H9 (cell line): ENCODE measurements at regions not wholly inside any gene's neighbourhood (a gene's known extent, or its start where the extent isn't known, plus 50 kb on each side); places are given as distances from the start of the nearest gene placed in this dataset.

ENCODE experiments used
- DNase-seq: peaks from one replicate; pipeline ENCODE4 v3.0.0-alpha.2; 2017
- H2AFZ ChIP-seq: one replicate; pipeline ENCODE4 v1.6.1; 2013; ENCODE audit warnings: mild to moderate bottlenecking, low read length, control low read depth, moderate library complexity
- H2AK5ac ChIP-seq: 2 replicates; pipeline ENCODE4 v1.6.1; 2013; ENCODE audit warnings: low read length, control low read depth, mixed read lengths; ENCODE audit not compliant: insufficient read length
- H2BK120ac ChIP-seq: one replicate; pipeline ENCODE4 v1.6.1; 2013; ENCODE audit warnings: low read depth, mild to moderate bottlenecking, low read length, control low read depth, inconsistent platforms; ENCODE audit not compliant: poor library complexity, severe bottlenecking
- H2BK12ac ChIP-seq: 2 replicates; pipeline ENCODE4 v1.6.1; 2013; ENCODE audit warnings: low read length, control low read depth, mixed read lengths, low read depth; ENCODE audit not compliant: insufficient read length
- H2BK15ac ChIP-seq: 2 replicates; pipeline ENCODE4 v1.6.1; 2013; ENCODE audit warnings: low read depth, low read length, control low read depth
- H2BK20ac ChIP-seq: one replicate; pipeline ENCODE4 v1.6.1; 2013; ENCODE audit warnings: low read depth, mild to moderate bottlenecking, low read length, control low read depth, inconsistent platforms; ENCODE audit not compliant: poor library complexity, severe bottlenecking
- H2BK5ac ChIP-seq: 2 replicates; pipeline ENCODE4 v1.6.1; 2013; ENCODE audit warnings: low read length, control low read depth, mixed read lengths; ENCODE audit not compliant: insufficient read length
- H3K14ac ChIP-seq: 2 replicates; pipeline ENCODE4 v1.6.1; 2013; ENCODE audit warnings: low read length, control low read depth; ENCODE audit not compliant: insufficient read depth
- H3K18ac ChIP-seq: 2 replicates; pipeline ENCODE4 v1.6.1; 2013; ENCODE audit warnings: low read depth, mild to moderate bottlenecking, mixed read lengths, low read length, control low read depth; ENCODE audit not compliant: insufficient read length
- H3K23ac ChIP-seq: 2 replicates; pipeline ENCODE4 v1.6.1; 2013; ENCODE audit warnings: low read length, control low read depth, mixed read lengths, low read depth; ENCODE audit not compliant: insufficient read length
- H3K23me2 ChIP-seq: 2 replicates; pipeline ENCODE4 v1.6.1; 2013; ENCODE audit warnings: low read depth, mild to moderate bottlenecking, mixed read lengths, low read length, control low read depth; ENCODE audit not compliant: insufficient read length, poor library complexity, severe bottlenecking
- H3K27ac ChIP-seq: 2 replicates; pipeline ENCODE4 v1.5.1; 2013; ENCODE audit warnings: low read length, control low read depth, mixed read lengths, low read depth; ENCODE audit not compliant: insufficient read length
- H3K27me3 ChIP-seq: 2 replicates; pipeline ENCODE4 v1.6.1; 2013; ENCODE audit warnings: low read length, control low read depth, inconsistent platforms; ENCODE audit not compliant: insufficient read depth
- H3K4ac ChIP-seq: 2 replicates; pipeline ENCODE4 v1.6.1; 2013; ENCODE audit warnings: low read depth, mild to moderate bottlenecking, control low read depth, inconsistent platforms, low read length, moderate library complexity
- H3K4me1 ChIP-seq: 2 replicates; pipeline ENCODE4 v1.6.1; 2013; ENCODE audit warnings: low read length, control low read depth, inconsistent platforms; ENCODE audit not compliant: insufficient read depth
- H3K4me2 ChIP-seq: 2 replicates; pipeline ENCODE4 v1.6.1; 2013; ENCODE audit warnings: low read length, control low read depth, mixed read lengths; ENCODE audit not compliant: insufficient read length, insufficient read depth
- H3K56ac ChIP-seq: 2 replicates; pipeline ENCODE4 v1.6.1; 2013; ENCODE audit warnings: low read depth, mild to moderate bottlenecking, mixed read lengths, low read length, control low read depth; ENCODE audit not compliant: insufficient read length
- H3K79me1 ChIP-seq: 2 replicates; pipeline ENCODE4 v1.6.1; 2013; ENCODE audit warnings: low read depth, mild to moderate bottlenecking, moderate library complexity, low read length, control low read depth, inconsistent platforms; ENCODE audit not compliant: insufficient read depth, poor library complexity, severe bottlenecking
- H3K79me2 ChIP-seq: 2 replicates; pipeline ENCODE4 v1.6.1; 2013; ENCODE audit warnings: low read length, control low read depth, inconsistent platforms; ENCODE audit not compliant: insufficient read depth
- H3K9ac ChIP-seq: 2 replicates; pipeline ENCODE4 v1.6.1; 2013; ENCODE audit warnings: low read length, control low read depth, mixed read lengths; ENCODE audit not compliant: insufficient read length; ENCODE audit errors: extremely low read depth
- H3K9me3 ChIP-seq: one replicate; pipeline ENCODE4 v1.6.1; 2013; ENCODE audit warnings: low read depth, low read length, inconsistent platforms; ENCODE audit not compliant: control insufficient read depth
- H3T11ph ChIP-seq: one replicate; pipeline ENCODE4 v1.6.1; 2013; ENCODE audit warnings: mild to moderate bottlenecking, low read length, control low read depth, inconsistent platforms
- H4K20me1 ChIP-seq: one replicate; pipeline ENCODE4 v1.6.1; 2013; ENCODE audit not compliant: control insufficient read depth, insufficient read length, insufficient read depth
- H4K5ac ChIP-seq: 2 replicates; pipeline ENCODE4 v1.6.1; 2013; ENCODE audit warnings: low read depth, mild to moderate bottlenecking, mixed read lengths, low read length, control low read depth; ENCODE audit not compliant: insufficient read length
- H4K8ac ChIP-seq: replicated peaks from 2 replicates; pipeline ENCODE4 v1.6.1; 2013; ENCODE audit warnings: low read length, control low read depth, mixed read lengths, low read depth; ENCODE audit not compliant: insufficient read length
- H4K91ac ChIP-seq: 2 replicates; pipeline ENCODE4 v1.6.1; 2013; ENCODE audit warnings: low read depth, mild to moderate bottlenecking, moderate library complexity, mixed read lengths, low read length, control low read depth; ENCODE audit not compliant: insufficient read length
- H3K27ac Mint-ChIP-seq, 3 experiments: 2 replicates in 2 of 3; 3 replicates in 1 of 3; pipeline ENCODE4 v1.8.0; 2020 to 2021; ENCODE audit warnings: mixed read lengths in 3 of 3, mild to moderate bottlenecking in 1 of 3, moderate library complexity in 1 of 3
- H3K27me3 Mint-ChIP-seq: 2 replicates; pipeline ENCODE4 v1.8.0; 2021; ENCODE audit warnings: low read depth, mild to moderate bottlenecking, moderate library complexity, mixed read lengths
- H3K36me3 Mint-ChIP-seq, 3 experiments: 2 replicates in 2 of 3; 3 replicates in 1 of 3; pipeline ENCODE4 v1.8.0; 2020 to 2021; ENCODE audit warnings: low read depth in 3 of 3, mixed read lengths in 3 of 3; ENCODE audit not compliant: insufficient read depth in 1 of 3
- H3K4me1 Mint-ChIP-seq, 2 experiments: 2 replicates each; pipeline ENCODE4 v1.8.0; 2020; ENCODE audit warnings: mixed read lengths in 2 of 2
- H3K4me3 Mint-ChIP-seq, 2 experiments: 2 replicates in 1 of 2; 3 replicates in 1 of 2; pipeline ENCODE4 v1.8.0; 2020 to 2021; ENCODE audit warnings: mild to moderate bottlenecking in 2 of 2, mixed read lengths in 2 of 2, moderate library complexity in 1 of 2
- H3K9me3 Mint-ChIP-seq, 2 experiments: 2 replicates in 1 of 2; 3 replicates in 1 of 2; pipeline ENCODE4 v1.8.0; 2020; ENCODE audit warnings: mild to moderate bottlenecking in 2 of 2, mixed read lengths in 2 of 2, moderate library complexity in 1 of 2
- WGBS: extraction: QIAGEN DNeasy Blood & Tissue Kit; methylation state at CpG from one replicate; pipeline ENCODE4 v1.1.7; 2013; ENCODE audit warnings: missing lambda C conversion rate, low lambda C conversion rate, mixed read lengths; ENCODE audit not compliant: insufficient read length; ENCODE audit errors: extremely low coverage; 5-methylcytosine and 5-hydroxymethylcytosine counted together
- TF ChIP-seq, protein P1 (sequence below): fragments of 200-600 bp; sonication (generic); conservative IDR thresholded peaks from 3 replicates; pipeline ENCODE4 v1.8.0; 2021; ENCODE audit warnings: antibody characterized with exemption, mild to moderate bottlenecking

GRCh38 chr10:78634389-78634815, 434.4 kb upstream of the ZMIZ1 start:
- no peak overlapping the region for H3T11ph ChIP-seq
- no peaks in the 10 kb centered on the region for H3K9me3 ChIP-seq
- H3K14ac ChIP-seq, result no peak overlapping the region
- Mint-ChIP-seq H3K27me3 (peaks cover 6% of the 10 kb centered on the region), H3K9me3 (no peaks in the 10 kb centered on the region), H3K4me1 (peaks cover 3 to 7% of the 10 kb centered on the region in 2 experiments), H3K4me3 (no peak overlapping the region), H3K27ac (no peak overlapping the region), H3K36me3 (no peaks in the 10 kb centered on the region)
- H2AFZ ChIP-seq, result no peak overlapping the region
- no CpG with 5 or more reads among the region's 2 CpGs for WGBS
- no peak overlapping the region for H3K27ac ChIP-seq
- no peak overlapping the region for H2BK120ac ChIP-seq
- H4K5ac ChIP-seq, result no peak overlapping the region
- no peak overlapping the region for H2BK12ac ChIP-seq
- no peak overlapping the region for H2BK15ac ChIP-seq
- H2BK20ac ChIP-seq, result no peak overlapping the region
- H3K9ac ChIP-seq, result no peak overlapping the region
- no peak overlapping the region for H3K23ac ChIP-seq
- no peaks in the 10 kb centered on the region for H3K27me3 ChIP-seq
- DNase-seq, result peak; percentile 51
- H3K4me1 ChIP-seq, result no peaks in the 10 kb centered on the region
- no peak overlapping the region for H3K4me2 ChIP-seq
- no peak overlapping the region for H4K8ac ChIP-seq
- H3K56ac ChIP-seq, result no peak overlapping the region
- H4K20me1 ChIP-seq, result no peaks in the 10 kb centered on the region
- no peaks in the 10 kb centered on the region for H3K79me2 ChIP-seq
- H3K23me2 ChIP-seq, result no peaks in the 10 kb centered on the region
- no peak overlapping the region for H2BK5ac ChIP-seq
- no peak overlapping the region for H2AK5ac ChIP-seq
- no peak overlapping the region for H4K91ac ChIP-seq
- no peaks in the 10 kb centered on the region for H3K79me1 ChIP-seq
- no peak overlapping the region for H3K4ac ChIP-seq
- TF ChIP-seq, protein P1, sequence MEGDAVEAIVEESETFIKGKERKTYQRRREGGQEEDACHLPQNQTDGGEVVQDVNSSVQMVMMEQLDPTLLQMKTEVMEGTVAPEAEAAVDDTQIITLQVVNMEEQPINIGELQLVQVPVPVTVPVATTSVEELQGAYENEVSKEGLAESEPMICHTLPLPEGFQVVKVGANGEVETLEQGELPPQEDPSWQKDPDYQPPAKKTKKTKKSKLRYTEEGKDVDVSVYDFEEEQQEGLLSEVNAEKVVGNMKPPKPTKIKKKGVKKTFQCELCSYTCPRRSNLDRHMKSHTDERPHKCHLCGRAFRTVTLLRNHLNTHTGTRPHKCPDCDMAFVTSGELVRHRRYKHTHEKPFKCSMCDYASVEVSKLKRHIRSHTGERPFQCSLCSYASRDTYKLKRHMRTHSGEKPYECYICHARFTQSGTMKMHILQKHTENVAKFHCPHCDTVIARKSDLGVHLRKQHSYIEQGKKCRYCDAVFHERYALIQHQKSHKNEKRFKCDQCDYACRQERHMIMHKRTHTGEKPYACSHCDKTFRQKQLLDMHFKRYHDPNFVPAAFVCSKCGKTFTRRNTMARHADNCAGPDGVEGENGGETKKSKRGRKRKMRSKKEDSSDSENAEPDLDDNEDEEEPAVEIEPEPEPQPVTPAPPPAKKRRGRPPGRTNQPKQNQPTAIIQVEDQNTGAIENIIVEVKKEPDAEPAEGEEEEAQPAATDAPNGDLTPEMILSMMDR, result no peak
- no peak overlapping the region for H3K18ac ChIP-seq
